ENCODE measurements at regions not wholly inside any gene's neighbourhood (a gene's known extent, or its start where the extent isn't known, plus 50 kb on each side); places are given as distances from the start of the nearest gene placed in this dataset.

GRCh38 chr2:83015900-83016299 lies 1443.2 kb downstream of the SUCLG1 start:
- TF ChIP-seq CTCF (tag by site-specific recombination; IDR thresholded peaks at IDR 0.05) (no peak), ZNF16 (tag by site-specific recombination; IDR thresholded peaks at IDR 0.05; ENCODE audit: low read depth) (no peak), ZNF529 (tag by site-specific recombination; IDR thresholded peaks at IDR 0.05; ENCODE audit: insufficient replicate concordance) (no peak), GLIS1 (tag by site-specific recombination; IDR thresholded peaks at IDR 0.05) (no peak), HOXD13 (CRISPR knock-in tag; IDR thresholded peaks at IDR 0.05; ENCODE audit: borderline replicate concordance) (no peak)

Measured in HEK293 (cell line).